ENCODE measurements at regions not wholly inside any gene's neighbourhood (a gene's known extent, or its start where the extent isn't known, plus 50 kb on each side); places are given as distances from the start of the nearest gene placed in this dataset.

DNA sequence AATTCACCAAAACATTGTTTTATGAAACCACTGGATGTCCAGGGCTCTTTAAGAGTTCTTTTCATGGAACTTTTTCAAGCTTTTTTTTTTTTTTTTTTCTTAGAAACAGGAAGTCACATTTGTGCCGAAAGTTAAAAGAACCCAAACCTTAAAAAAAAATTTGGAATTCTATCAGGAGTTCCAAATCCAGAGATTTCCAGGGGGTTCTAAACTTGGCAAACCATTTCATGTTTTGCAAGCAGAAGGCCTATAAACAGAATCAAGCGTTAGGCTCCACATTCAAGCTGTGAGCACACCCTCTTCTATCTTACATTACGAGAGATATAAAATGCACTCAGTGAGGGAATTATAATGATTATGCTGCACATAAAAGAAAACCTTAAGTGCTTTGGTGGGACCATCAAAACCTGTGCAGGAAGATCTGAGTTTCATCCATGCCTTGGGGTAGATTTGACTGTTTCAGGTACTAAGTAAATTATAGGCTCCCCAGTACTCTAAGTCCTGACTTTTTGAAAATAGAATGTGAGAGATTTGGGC lies 154.8 kb upstream of the FAR2 start:
- H3K4me1 Mint-ChIP-seq: no peaks in the 10 kb centered on the region
- ChIA-PET CTCF (no interaction called here), POLR2A (no interaction called here)
- Histone ChIP-seq H3K4me1 (ENCODE audit: control insufficient read depth in 2 of 2, insufficient read depth in 2 of 2, low read length in 2 of 2) (no peaks in the 10 kb centered on the region), H3K27ac (ENCODE audit: low read depth, low read length) (no peak overlapping the region), H3K27me3 (ENCODE audit: control insufficient read depth in 2 of 2, insufficient read depth in 2 of 2, low read length in 2 of 2) (no peaks in the 10 kb centered on the region), H3K4me3 (ENCODE audit: low read length) (no peak overlapping the region), H3K36me3 (ENCODE audit: control insufficient read depth in 2 of 3, insufficient read depth in 3 of 3, low read length in 3 of 3) (no peaks in the 10 kb centered on the region), H3K9me3 (ENCODE audit: control insufficient read depth in 2 of 3, low read length in 3 of 3) (no peaks in the 10 kb centered on the region)
- no peak for DNase-seq
- H3K4me3 Mint-ChIP-seq: no peak overlapping the region
- no peaks in the 10 kb centered on the region for H3K36me3 Mint-ChIP-seq
- peaks cover 3 to 8% (median 4%) of the 10 kb centered on the region in 5 donors for H3K27me3 Mint-ChIP-seq
- H3K27ac Mint-ChIP-seq: no peak overlapping the region
- ATAC-seq: no peak
- H3K9me3 Mint-ChIP-seq: no peaks in the 10 kb centered on the region
- intact Hi-C loops (cut with micrococcal nuclease): no loop called here

GRCh38 chr12:28996688-28997087 lies 152.4 kb upstream of the FAR2 start:
- Mint-ChIP-seq H3K36me3 (no peaks in the 10 kb centered on the region), H3K9me3 (peaks cover 0 to 5% (median 0%) of the 10 kb centered on the region in 11 donors), H3K4me1 (no peaks in the 10 kb centered on the region), H3K27ac (no peak overlapping the region), H3K27me3 (peaks cover 0 to 19% (median 8%) of the 10 kb centered on the region in 5 donors), H3K4me3 (no peak overlapping the region)
- Histone ChIP-seq H3K27ac (ENCODE audit: low read depth, low read length) (no peak overlapping the region), H3K4me1 (ENCODE audit: control insufficient read depth in 2 of 2, insufficient read depth in 2 of 2, low read length in 2 of 2) (no peaks in the 10 kb centered on the region), H3K9me3 (ENCODE audit: control insufficient read depth in 2 of 3, low read length in 3 of 3) (no peaks in the 10 kb centered on the region), H3K4me3 (ENCODE audit: low read length) (no peak overlapping the region), H3K36me3 (ENCODE audit: control insufficient read depth in 2 of 3, insufficient read depth in 3 of 3, low read length in 3 of 3) (no peaks in the 10 kb centered on the region), H3K27me3 (ENCODE audit: control insufficient read depth in 2 of 2, insufficient read depth in 2 of 2, low read length in 2 of 2) (no peaks in the 10 kb centered on the region)
- DNase-seq (no peak), ATAC-seq (no peak)
- CTCF ChIA-PET: no interaction called here
- POLR2A ChIA-PET: no interaction called here
- intact Hi-C loops (cut with micrococcal nuclease): no loop called here

GRCh38 chr12:28998662-28999120 lies 150.4 kb upstream of the FAR2 start:
- no peaks in the 10 kb centered on the region for H3K36me3 ChIP-seq (ENCODE audit: control insufficient read depth in 2 of 3, insufficient read depth in 3 of 3, low read length in 3 of 3)
- CTCF ChIA-PET: no interaction called here
- no peaks in the 10 kb centered on the region for H3K36me3 Mint-ChIP-seq
- no peaks in the 10 kb centered on the region for H3K9me3 ChIP-seq (ENCODE audit: control insufficient read depth in 2 of 3, low read length in 3 of 3)
- H3K27ac ChIP-seq (ENCODE audit: low read depth, low read length): no peak overlapping the region
- no peaks in the 10 kb centered on the region for H3K4me1 ChIP-seq (ENCODE audit: control insufficient read depth in 2 of 2, insufficient read depth in 2 of 2, low read length in 2 of 2)
- H3K4me3 ChIP-seq (ENCODE audit: low read length): no peak overlapping the region
- peaks cover 0 to 16% (median 14%) of the 10 kb centered on the region in 5 donors for H3K27me3 Mint-ChIP-seq
- no peaks in the 10 kb centered on the region for H3K27me3 ChIP-seq (ENCODE audit: control insufficient read depth in 2 of 2, insufficient read depth in 2 of 2, low read length in 2 of 2)
- no peak for DNase-seq
- POLR2A ChIA-PET: no interaction called here
- peaks cover 0 to 5% (median 0%) of the 10 kb centered on the region in 11 donors for H3K9me3 Mint-ChIP-seq
- H3K27ac Mint-ChIP-seq: no peak overlapping the region
- intact Hi-C loops (cut with micrococcal nuclease): no loop called here
- H3K4me1 Mint-ChIP-seq: no peaks in the 10 kb centered on the region
- no peak overlapping the region for H3K4me3 Mint-ChIP-seq
- no peak for ATAC-seq

DNA sequence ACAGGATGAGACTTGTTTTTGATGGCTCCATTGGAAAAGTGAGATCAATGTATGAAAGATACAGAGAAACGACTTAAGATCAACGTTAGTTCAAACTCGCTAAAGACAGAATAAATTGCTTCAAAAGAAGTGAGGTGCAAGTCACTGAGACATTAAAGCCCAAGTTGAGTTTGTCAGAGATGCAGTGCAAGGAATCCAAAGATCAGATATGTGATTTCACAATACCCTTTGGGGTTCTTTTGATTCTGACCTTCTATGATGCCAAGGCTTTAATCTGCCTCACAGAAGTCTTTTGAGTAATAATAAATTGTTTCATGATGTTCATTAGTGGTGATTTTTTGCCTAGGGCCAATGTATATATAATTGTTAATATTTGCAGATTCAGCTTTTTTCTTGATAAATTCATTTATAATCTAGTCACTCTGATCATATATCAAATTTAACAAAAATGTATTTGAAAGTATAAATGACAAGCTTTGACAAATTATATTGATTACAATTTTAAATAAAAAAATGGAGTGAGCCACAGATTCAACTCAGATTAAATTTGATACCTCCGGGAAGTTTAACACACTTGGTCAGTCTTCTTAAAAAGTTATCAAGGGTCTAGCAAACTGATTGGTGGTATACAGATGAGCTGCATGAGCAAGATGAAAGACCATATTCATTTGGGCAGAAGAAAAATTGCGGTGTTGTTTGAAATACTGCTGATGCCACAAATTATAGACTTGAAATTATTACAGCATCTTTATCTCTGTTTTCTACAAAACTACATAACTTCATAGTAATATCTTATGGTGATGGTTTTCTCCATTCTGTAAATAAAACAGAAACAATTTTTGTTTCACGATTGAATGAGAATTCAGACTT lies 144.8 kb upstream of the FAR2 start:
- no peak overlapping the region for H3K4me3 ChIP-seq (ENCODE audit: low read length)
- Mint-ChIP-seq H3K27ac (no peak overlapping the region), H3K4me1 (peaks cover 0 to 4% (median 0%) of the 10 kb centered on the region in 7 donors), H3K36me3 (no peaks in the 10 kb centered on the region), H3K4me3 (no peak overlapping the region), H3K9me3 (peaks cover 0 to 5% (median 0%) of the 10 kb centered on the region in 11 donors), H3K27me3 (peaks cover 0 to 26% (median 16%) of the 10 kb centered on the region in 5 donors)
- no peaks in the 10 kb centered on the region for H3K4me1 ChIP-seq (ENCODE audit: control insufficient read depth in 2 of 2, insufficient read depth in 2 of 2, low read length in 2 of 2)
- H3K36me3 ChIP-seq (ENCODE audit: control insufficient read depth in 2 of 3, insufficient read depth in 3 of 3, low read length in 3 of 3): no peaks in the 10 kb centered on the region
- no peaks in the 10 kb centered on the region for H3K9me3 ChIP-seq (ENCODE audit: control insufficient read depth in 2 of 3, low read length in 3 of 3)
- POLR2A ChIA-PET: no interaction called here
- ATAC-seq (no peak), DNase-seq (no peak)
- H3K27ac ChIP-seq (ENCODE audit: low read depth, low read length): no peak overlapping the region
- intact Hi-C loops (cut with micrococcal nuclease): no loop called here
- CTCF ChIA-PET: no interaction called here
- no peaks in the 10 kb centered on the region for H3K27me3 ChIP-seq (ENCODE audit: control insufficient read depth in 2 of 2, insufficient read depth in 2 of 2, low read length in 2 of 2)

- Mint-ChIP-seq H3K9me3 (peaks cover 0 to 4% (median 0%) of the 10 kb centered on the region in 11 donors), H3K36me3 (no peaks in the 10 kb centered on the region), H3K27me3 (peaks cover 4 to 26% (median 14%) of the 10 kb centered on the region in 5 donors), H3K4me1 (peaks cover 0 to 4% (median 0%) of the 10 kb centered on the region in 7 donors), H3K27ac (no peak overlapping the region), H3K4me3 (no peak overlapping the region)
- DNase-seq (no peak), ATAC-seq (no peak)
- Histone ChIP-seq H3K4me3 (ENCODE audit: low read length) (no peak overlapping the region), H3K4me1 (ENCODE audit: control insufficient read depth in 2 of 2, insufficient read depth in 2 of 2, low read length in 2 of 2) (no peaks in the 10 kb centered on the region), H3K27me3 (ENCODE audit: control insufficient read depth in 2 of 2, insufficient read depth in 2 of 2, low read length in 2 of 2) (no peaks in the 10 kb centered on the region), H3K27ac (ENCODE audit: low read depth, low read length) (no peak overlapping the region), H3K36me3 (ENCODE audit: control insufficient read depth in 2 of 3, insufficient read depth in 3 of 3, low read length in 3 of 3) (no peaks in the 10 kb centered on the region), H3K9me3 (ENCODE audit: control insufficient read depth in 2 of 3, low read length in 3 of 3) (no peaks in the 10 kb centered on the region)
- CTCF ChIA-PET: no interaction called here
- POLR2A ChIA-PET: no interaction called here
- intact Hi-C loops (cut with micrococcal nuclease): no loop called here
Measured at GRCh38 chr12:29004936-29005304, 144.2 kb upstream of the FAR2 start.

- Histone ChIP-seq H3K27me3 (ENCODE audit: control insufficient read depth in 2 of 2, insufficient read depth in 2 of 2, low read length in 2 of 2) (no peaks in the 10 kb centered on the region), H3K9me3 (ENCODE audit: control insufficient read depth in 2 of 3, low read length in 3 of 3) (no peaks in the 10 kb centered on the region), H3K4me3 (ENCODE audit: low read length) (no peak overlapping the region), H3K4me1 (ENCODE audit: control insufficient read depth in 2 of 2, insufficient read depth in 2 of 2, low read length in 2 of 2) (no peaks in the 10 kb centered on the region), H3K27ac (ENCODE audit: low read depth, low read length) (no peak overlapping the region), H3K36me3 (ENCODE audit: control insufficient read depth in 2 of 3, insufficient read depth in 3 of 3, low read length in 3 of 3) (no peaks in the 10 kb centered on the region)
- peaks cover 0 to 4% (median 0%) of the 10 kb centered on the region in 7 donors for H3K4me1 Mint-ChIP-seq
- no peak for DNase-seq
- peaks cover 0 to 13% (median 0%) of the 10 kb centered on the region in 5 donors for H3K27me3 Mint-ChIP-seq
- H3K9me3 Mint-ChIP-seq: peaks cover 0 to 3% (median 0%) of the 10 kb centered on the region in 11 donors
- H3K36me3 Mint-ChIP-seq: no peaks in the 10 kb centered on the region
- H3K27ac Mint-ChIP-seq: no peak overlapping the region
- ChIA-PET POLR2A (no interaction called here), CTCF (no interaction called here)
- no peak overlapping the region for H3K4me3 Mint-ChIP-seq
- intact Hi-C loops (cut with micrococcal nuclease): no loop called here
- no peak for ATAC-seq
Measured at GRCh38 chr12:29008786-29009185, 140.3 kb upstream of the FAR2 start.

DNA sequence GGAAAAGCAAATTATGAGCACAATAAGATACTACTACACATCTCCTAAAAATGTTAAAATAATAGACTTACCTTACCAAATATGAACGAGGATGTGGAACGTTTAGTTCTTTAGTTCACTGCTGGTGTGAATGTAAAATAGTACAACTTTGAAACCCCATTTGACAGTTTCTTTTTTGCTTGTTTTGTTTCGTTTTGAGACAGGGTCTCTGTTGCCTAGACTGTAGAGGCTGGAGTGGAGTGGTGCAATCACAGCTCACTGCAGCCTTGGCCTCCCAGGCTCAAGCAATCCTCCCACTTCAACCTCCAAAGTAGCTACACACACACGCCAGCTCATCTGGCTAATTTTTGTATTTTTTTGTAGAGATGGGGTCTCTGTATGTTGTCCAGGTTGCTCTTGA lies 136.4 kb upstream of the FAR2 start:
- ATAC-seq (no peak), DNase-seq (no peak)
- H3K27ac Mint-ChIP-seq: no peak overlapping the region
- no peak overlapping the region for H3K4me3 Mint-ChIP-seq
- Histone ChIP-seq H3K27ac (ENCODE audit: low read depth, low read length) (no peak overlapping the region), H3K4me3 (ENCODE audit: low read length) (no peak overlapping the region), H3K27me3 (ENCODE audit: control insufficient read depth in 2 of 2, insufficient read depth in 2 of 2, low read length in 2 of 2) (no peaks in the 10 kb centered on the region), H3K4me1 (ENCODE audit: control insufficient read depth in 2 of 2, insufficient read depth in 2 of 2, low read length in 2 of 2) (no peaks in the 10 kb centered on the region), H3K9me3 (ENCODE audit: control insufficient read depth in 2 of 3, low read length in 3 of 3) (no peaks in the 10 kb centered on the region), H3K36me3 (ENCODE audit: control insufficient read depth in 2 of 3, insufficient read depth in 3 of 3, low read length in 3 of 3) (no peaks in the 10 kb centered on the region)
- no peaks in the 10 kb centered on the region for H3K4me1 Mint-ChIP-seq
- no peaks in the 10 kb centered on the region for H3K36me3 Mint-ChIP-seq
- peaks cover 0 to 2% (median 0%) of the 10 kb centered on the region in 11 donors for H3K9me3 Mint-ChIP-seq
- intact Hi-C loops (cut with micrococcal nuclease): no loop called here
- CTCF ChIA-PET: interaction anchor here (0.6 kb wide), 1 partner anchor 506 kb away, joined by 3 read pairs; no protein-coding TSS in a partner anchor
- peaks cover 0 to 13% (median 4%) of the 10 kb centered on the region in 5 donors for H3K27me3 Mint-ChIP-seq
- POLR2A ChIA-PET: no interaction called here

All from naive thymus-derived CD4-positive, alpha-beta T cell (primary cell).